HCT116 (cell line): ENCODE measurements at regions not wholly inside any gene's neighbourhood (a gene's known extent, or its start where the extent isn't known, plus 50 kb on each side); places are given as distances from the start of the nearest gene placed in this dataset.

Source experiments
- ATAC-seq: fragments of 200-7000 bp; cut with Tn5 transposase; 2 replicates; pipeline ENCODE4 v1.9.1; 2020; ENCODE audit warnings: mild to moderate bottlenecking, moderate library complexity
- BruUV-seq: library from RNA; stranded (reverse); fragments of 400-500 nt; replicated peaks from 2 replicates; lab custom pipeline; 2021; lab: Mats Ljungman, UMichigan
- CTCF ChIA-PET: fragments of 300-600 bp; sonication (Branson Sonifier 250); formaldehyde crosslinking; loops from one replicate; lab custom pipeline; 2021; ENCODE audit warnings: antibody characterized with exemption; lab: Charles Lee
- POLR2A ChIA-PET: fragments of 300-600, 350-600 bp; sonication (Branson Sonifier 250); formaldehyde crosslinking; loops from one replicate; lab custom pipeline; 2021; ENCODE audit warnings: antibody characterized with exemption; lab: Charles Lee
- RAD21 ChIA-PET, 2 experiments: fragments of 300-600 bp; sonication (Branson Sonifier 250); formaldehyde crosslinking; loops; one replicate each; lab custom pipeline; 2023; ENCODE audit warnings: low total read pairs in 2 of 2; ENCODE audit not compliant: uncharacterized antibody in 2 of 2, unreplicated experiment in 2 of 2, low non-redundant PET in 1 of 2; lab: Charles Lee
- DNase-seq: peaks from one replicate; pipeline ENCODE4 v3.0.0-alpha.2; 2010; ENCODE audit warnings: low read depth, low spot score
- H2AFZ ChIP-seq: fragments of 200-600 bp; shearing (Covaris generic), sonication (generic); 2 replicates; pipeline ENCODE4 v1.6.1; 2017; ENCODE audit warnings: low read depth, mixed run types, mixed read lengths, antibody characterized with exemption, low read length; ENCODE audit not compliant: poor library complexity, severe bottlenecking
- H3K27ac ChIP-seq: 2 replicates; pipeline ENCODE4 v1.5.1; 2012; ENCODE audit warnings: low read depth, low read length
- H3K27me3 ChIP-seq: fragments of 200-600 bp; sonication (generic); 2 replicates; pipeline ENCODE4 v1.6.1; 2016; ENCODE audit warnings: mixed run types, low read length, mixed read lengths; ENCODE audit not compliant: insufficient read depth
- H3K36me3 ChIP-seq, 2 experiments: fragments of 200-500 bp in 1 of 2; fragments of 200-600 bp in 1 of 2; sonication (Bioruptor generic) in 1 of 2; sonication (generic) in 1 of 2; 2 replicates each; pipeline versions ENCODE4 v1.5.1 to v1.6.1; 2014 to 2016; ENCODE audit warnings: low read length in 2 of 2, inconsistent platforms in 1 of 2, mixed read lengths in 1 of 2, mixed run types in 1 of 2; ENCODE audit not compliant: insufficient read depth in 2 of 2, control insufficient read depth in 1 of 2
- H3K4me1 ChIP-seq, 2 experiments: fragments of 200-600 bp in 1 of 2; sonication (generic) in 1 of 2; 2 replicates each; pipeline versions ENCODE4 v1.5.1 to v1.6.1; 2012 to 2017; ENCODE audit warnings: low read length in 2 of 2, inconsistent platforms in 1 of 2, mild to moderate bottlenecking in 1 of 2, mixed read lengths in 1 of 2, mixed run types in 1 of 2, moderate library complexity in 1 of 2; ENCODE audit not compliant: insufficient read depth in 2 of 2, control insufficient read depth in 1 of 2
- H3K4me2 ChIP-seq: fragments of 200-600 bp; sonication (generic); 2 replicates; pipeline ENCODE4 v1.6.1; 2017; ENCODE audit warnings: mixed run types, low read length, mixed read lengths
- H3K4me3 ChIP-seq, 2 experiments: fragments of 200-600 bp in 1 of 2; sonication (generic) in 1 of 2; replicated peaks in 1 of 2; 2 replicates each; pipeline ENCODE4 v1.5.1; 2011 to 2016; ENCODE audit warnings: low read length in 2 of 2, control low read depth in 1 of 2, low read depth in 1 of 2, mild to moderate bottlenecking in 1 of 2, mixed read lengths in 1 of 2, mixed run types in 1 of 2
- H3K79me2 ChIP-seq: fragments of 200-600 bp; sonication (generic); 2 replicates; pipeline ENCODE4 v1.6.1; 2017; ENCODE audit warnings: mild to moderate bottlenecking, mixed run types, low read length, moderate library complexity, mixed read lengths; ENCODE audit not compliant: insufficient read depth
- H3K9ac ChIP-seq: fragments of 200-600 bp; sonication (generic); 2 replicates; pipeline ENCODE4 v1.6.1; 2016; ENCODE audit warnings: low read length, mixed read lengths
- H3K9me2 ChIP-seq: fragments of 200-600 bp; sonication (generic), shearing (Covaris generic); 2 replicates; pipeline ENCODE4 v1.6.1; 2017; ENCODE audit warnings: mixed run types, mild to moderate bottlenecking, moderate library complexity; ENCODE audit not compliant: insufficient read depth
- H3K9me3 ChIP-seq, 2 experiments: fragments of 200-500 bp in 1 of 2; fragments of 200-600 bp in 1 of 2; sonication (Bioruptor generic) in 1 of 2; sonication (generic) in 1 of 2; 2 replicates each; pipeline ENCODE4 v1.6.1; 2014 to 2017; ENCODE audit warnings: low read length in 2 of 2, mixed read lengths in 2 of 2, inconsistent platforms in 1 of 2, low read depth in 1 of 2, mild to moderate bottlenecking in 1 of 2, mixed run types in 1 of 2, moderate library complexity in 1 of 2; ENCODE audit not compliant: control insufficient read depth in 1 of 2, insufficient read depth in 1 of 2
- H4K20me1 ChIP-seq: fragments of 200-600 bp; sonication (generic), shearing (Covaris generic); 2 replicates; pipeline ENCODE4 v1.6.1; 2017; ENCODE audit warnings: mixed run types, mild to moderate bottlenecking, moderate library complexity; ENCODE audit not compliant: insufficient read depth
- CBX3 ChIP-seq: IDR thresholded peaks from 2 replicates; pipeline ENCODE4 v1.6.1; 2012; ENCODE audit warnings: low read depth
- CEBPB ChIP-seq: IDR thresholded peaks from 2 replicates; pipeline ENCODE4 v1.6.1; 2012; ENCODE audit warnings: low read depth
- ELF1 ChIP-seq: IDR thresholded peaks from 2 replicates; pipeline ENCODE4 v1.6.1; 2012; ENCODE audit warnings: low read depth, borderline replicate concordance
- EZH2 ChIP-seq: fragments of 200-600 bp; sonication (generic); IDR thresholded peaks from 2 replicates; pipeline ENCODE4 v1.6.1; 2017; ENCODE audit warnings: antibody characterized with exemption, mixed run types
- FOSL1 ChIP-seq: IDR thresholded peaks from 2 replicates; pipeline ENCODE4 v1.6.1; 2012; ENCODE audit warnings: low read depth
- JUND ChIP-seq: IDR thresholded peaks from 2 replicates; pipeline ENCODE4 v1.6.1; 2012
- POLR2A ChIP-seq: IDR thresholded peaks from 2 replicates; pipeline ENCODE4 v1.7.0; 2011; ENCODE audit warnings: borderline replicate concordance; ENCODE audit not compliant: insufficient read depth, insufficient read length; ENCODE audit errors: extremely low read depth
- RAD21 ChIP-seq: IDR thresholded peaks from 2 replicates; pipeline ENCODE4 v1.6.1; 2012; ENCODE audit warnings: low read depth, mild to moderate bottlenecking
- SP1 ChIP-seq: IDR thresholded peaks from 2 replicates; pipeline ENCODE4 v1.6.1; 2012; ENCODE audit warnings: low read depth
- SRF ChIP-seq: IDR thresholded peaks from 2 replicates; pipeline ENCODE4 v1.6.1; 2012; ENCODE audit warnings: low read depth
- YY1 ChIP-seq: IDR thresholded peaks from 2 replicates; pipeline ENCODE4 v1.6.1; 2011; ENCODE audit warnings: low read length, low read depth, moderate library complexity, mild to moderate bottlenecking; ENCODE audit not compliant: insufficient replicate concordance; ENCODE audit errors: extremely low read depth
- ZFX ChIP-seq: fragments of 450-650 bp; IDR thresholded peaks from 2 replicates; pipeline ENCODE4 v1.6.1; 2017
- ZNF274 ChIP-seq: fragments of 200-500 bp; sonication (Bioruptor generic); IDR thresholded peaks from 2 replicates; pipeline ENCODE4 v1.6.1; 2014; ENCODE audit warnings: mild to moderate bottlenecking, low read depth, low read length, inconsistent platforms
- intact Hi-C: fragments of 100-400 bp; cut with micrococcal nuclease; formaldehyde crosslinking; loops from 2 replicates; pipeline ENCODE4 v1.10.0; 2022
- TF ChIP-seq, protein P1 (sequence below): IDR thresholded peaks from 2 replicates; pipeline ENCODE4 v1.6.1; 2012
- TF ChIP-seq, protein P2 (sequence below): IDR thresholded peaks from 2 replicates; pipeline ENCODE4 v1.6.1; 2011; ENCODE audit warnings: mild to moderate bottlenecking, low read length, moderate library complexity; ENCODE audit not compliant: insufficient replicate concordance; ENCODE audit errors: extremely low read depth
- TF ChIP-seq, protein P3 (sequence below): IDR thresholded peaks from 2 replicates; pipeline ENCODE4 v1.6.1; 2012

DNA sequence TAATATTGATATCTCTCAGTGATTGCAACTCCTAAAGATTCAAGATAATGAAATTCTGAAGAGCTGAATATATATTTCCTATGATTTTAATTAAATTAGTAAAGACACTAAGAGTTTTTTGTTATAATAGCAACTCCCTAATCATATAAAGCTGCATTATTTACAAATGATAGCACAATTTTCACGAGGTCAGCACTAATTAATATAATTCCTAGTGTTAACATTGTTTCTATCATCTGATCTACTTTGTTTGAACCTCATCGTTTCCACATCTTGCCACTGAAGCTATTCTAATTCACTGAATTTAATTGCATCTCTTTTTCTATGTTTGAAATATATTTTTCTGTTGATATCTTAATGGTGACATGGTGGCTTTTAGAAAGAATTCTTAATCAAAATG is 279.1 kb upstream of the ADGRL4 start:
- Histone ChIP-seq H4K20me1 (no peaks in the 10 kb centered on the region), H3K36me3 (no peaks in the 10 kb centered on the region), H3K27me3 (no peaks in the 10 kb centered on the region), H3K79me2 (no peaks in the 10 kb centered on the region), H3K4me2 (no peak overlapping the region), H3K9me3 (no peaks in the 10 kb centered on the region), H3K4me3 (no peak overlapping the region), H3K9me2 (no peaks in the 10 kb centered on the region)
- ATAC-seq (no peak), DNase-seq (no peak)
- intact Hi-C loops = no loop called here
- RAD21 ChIA-PET = no interaction called here
- CTCF ChIA-PET = no interaction called here
- POLR2A ChIA-PET = no interaction called here
- TF ChIP-seq POLR2A = no peak
- no peak for TF ChIP-seq CEBPB
- no peak for TF ChIP-seq SP1
- no peak for TF ChIP-seq ZNF274
- TF ChIP-seq EZH2 = no peak
- no peak for TF ChIP-seq RAD21
- no peak for TF ChIP-seq FOSL1
- TF ChIP-seq, protein P1, sequence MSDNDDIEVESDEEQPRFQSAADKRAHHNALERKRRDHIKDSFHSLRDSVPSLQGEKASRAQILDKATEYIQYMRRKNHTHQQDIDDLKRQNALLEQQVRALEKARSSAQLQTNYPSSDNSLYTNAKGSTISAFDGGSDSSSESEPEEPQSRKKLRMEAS = no peak
- TF ChIP-seq SRF = no peak
- no peak for TF ChIP-seq YY1
- TF ChIP-seq, all 23 proteins: peak for 0
- Histone ChIP-seq H2AFZ (no peak overlapping the region), H3K27ac (no peak overlapping the region), H3K9ac (no peak overlapping the region), H3K4me1 (no peaks in the 10 kb centered on the region)
- BruUV-seq = no TSS peak

DNA sequence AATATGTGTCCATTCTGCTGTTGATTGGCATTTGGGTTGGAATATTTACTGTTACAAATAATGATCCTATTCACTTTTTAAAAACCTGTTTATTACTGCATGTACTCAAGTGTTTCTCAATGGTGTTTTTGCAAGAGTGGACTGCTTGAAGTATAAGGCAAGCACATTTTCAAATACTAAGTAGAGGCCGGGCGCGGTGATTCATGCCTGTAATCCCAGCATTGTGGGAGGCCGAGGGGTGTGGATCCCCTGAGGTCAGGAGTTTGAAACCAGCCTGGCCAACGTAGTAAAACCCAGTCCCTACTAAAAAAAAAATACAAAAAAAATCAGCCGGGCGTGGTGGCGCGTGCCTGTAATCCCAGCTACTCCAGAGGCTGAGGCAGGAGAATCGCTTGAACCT is 276.9 kb upstream of the ADGRL4 start:
- no peak overlapping the region for H3K4me2 ChIP-seq

More for the DNA sequence above, 276.9 kb upstream of the ADGRL4 start:
- no TSS peak for BruUV-seq
- no peak overlapping the region for H2AFZ ChIP-seq
- H3K79me2 ChIP-seq = no peaks in the 10 kb centered on the region
- RAD21 ChIA-PET = no interaction called here
- no peak overlapping the region for H3K9ac ChIP-seq
- no peak overlapping the region for H3K4me3 ChIP-seq
- H3K9me2 ChIP-seq = no peaks in the 10 kb centered on the region
- H3K9me3 ChIP-seq = no peaks in the 10 kb centered on the region
- ATAC-seq (no peak), DNase-seq (no peak)
- no peaks in the 10 kb centered on the region for H3K4me1 ChIP-seq
- CTCF ChIA-PET = no interaction called here
- H4K20me1 ChIP-seq = no peaks in the 10 kb centered on the region
- TF ChIP-seq ZFX (no peak), ELF1 (no peak), YY1 (no peak), JUND (no peak), ZNF274 (no peak), CBX3 (no peak), RAD21 (no peak)
- TF ChIP-seq, protein P2, sequence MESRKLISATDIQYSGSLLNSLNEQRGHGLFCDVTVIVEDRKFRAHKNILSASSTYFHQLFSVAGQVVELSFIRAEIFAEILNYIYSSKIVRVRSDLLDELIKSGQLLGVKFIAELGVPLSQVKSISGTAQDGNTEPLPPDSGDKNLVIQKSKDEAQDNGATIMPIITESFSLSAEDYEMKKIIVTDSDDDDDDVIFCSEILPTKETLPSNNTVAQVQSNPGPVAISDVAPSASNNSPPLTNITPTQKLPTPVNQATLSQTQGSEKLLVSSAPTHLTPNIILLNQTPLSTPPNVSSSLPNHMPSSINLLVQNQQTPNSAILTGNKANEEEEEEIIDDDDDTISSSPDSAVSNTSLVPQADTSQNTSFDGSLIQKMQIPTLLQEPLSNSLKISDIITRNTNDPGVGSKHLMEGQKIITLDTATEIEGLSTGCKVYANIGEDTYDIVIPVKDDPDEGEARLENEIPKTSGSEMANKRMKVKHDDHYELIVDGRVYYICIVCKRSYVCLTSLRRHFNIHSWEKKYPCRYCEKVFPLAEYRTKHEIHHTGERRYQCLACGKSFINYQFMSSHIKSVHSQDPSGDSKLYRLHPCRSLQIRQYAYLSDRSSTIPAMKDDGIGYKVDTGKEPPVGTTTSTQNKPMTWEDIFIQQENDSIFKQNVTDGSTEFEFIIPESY = no peak
- TF ChIP-seq, protein P3, sequence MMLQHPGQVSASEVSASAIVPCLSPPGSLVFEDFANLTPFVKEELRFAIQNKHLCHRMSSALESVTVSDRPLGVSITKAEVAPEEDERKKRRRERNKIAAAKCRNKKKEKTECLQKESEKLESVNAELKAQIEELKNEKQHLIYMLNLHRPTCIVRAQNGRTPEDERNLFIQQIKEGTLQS = no peak
- H3K27ac ChIP-seq = no peak overlapping the region
- no peaks in the 10 kb centered on the region for H3K36me3 ChIP-seq
- POLR2A ChIA-PET = no interaction called here
- intact Hi-C loops = no loop called here
- no peaks in the 10 kb centered on the region for H3K27me3 ChIP-seq
